H9 (cell line): ENCODE measurements at regions not wholly inside any gene's neighbourhood (a gene's known extent, or its start where the extent isn't known, plus 50 kb on each side); places are given as distances from the start of the nearest gene placed in this dataset.

Experiments used
- DNase-seq: peaks from one replicate; pipeline ENCODE4 v3.0.0-alpha.2; 2017
- H2AFZ ChIP-seq: one replicate; pipeline ENCODE4 v1.6.1; 2013; ENCODE audit warnings: mild to moderate bottlenecking, low read length, control low read depth, moderate library complexity
- H2AK5ac ChIP-seq: 2 replicates; pipeline ENCODE4 v1.6.1; 2013; ENCODE audit warnings: low read length, control low read depth, mixed read lengths; ENCODE audit not compliant: insufficient read length
- H2BK120ac ChIP-seq: one replicate; pipeline ENCODE4 v1.6.1; 2013; ENCODE audit warnings: low read depth, mild to moderate bottlenecking, low read length, control low read depth, inconsistent platforms; ENCODE audit not compliant: poor library complexity, severe bottlenecking
- H2BK12ac ChIP-seq: 2 replicates; pipeline ENCODE4 v1.6.1; 2013; ENCODE audit warnings: low read length, control low read depth, mixed read lengths, low read depth; ENCODE audit not compliant: insufficient read length
- H2BK15ac ChIP-seq: 2 replicates; pipeline ENCODE4 v1.6.1; 2013; ENCODE audit warnings: low read depth, low read length, control low read depth
- H2BK20ac ChIP-seq: one replicate; pipeline ENCODE4 v1.6.1; 2013; ENCODE audit warnings: low read depth, mild to moderate bottlenecking, low read length, control low read depth, inconsistent platforms; ENCODE audit not compliant: poor library complexity, severe bottlenecking
- H2BK5ac ChIP-seq: 2 replicates; pipeline ENCODE4 v1.6.1; 2013; ENCODE audit warnings: low read length, control low read depth, mixed read lengths; ENCODE audit not compliant: insufficient read length
- H3K14ac ChIP-seq: 2 replicates; pipeline ENCODE4 v1.6.1; 2013; ENCODE audit warnings: low read length, control low read depth; ENCODE audit not compliant: insufficient read depth
- H3K18ac ChIP-seq: 2 replicates; pipeline ENCODE4 v1.6.1; 2013; ENCODE audit warnings: low read depth, mild to moderate bottlenecking, mixed read lengths, low read length, control low read depth; ENCODE audit not compliant: insufficient read length
- H3K23ac ChIP-seq: 2 replicates; pipeline ENCODE4 v1.6.1; 2013; ENCODE audit warnings: low read length, control low read depth, mixed read lengths, low read depth; ENCODE audit not compliant: insufficient read length
- H3K23me2 ChIP-seq: 2 replicates; pipeline ENCODE4 v1.6.1; 2013; ENCODE audit warnings: low read depth, mild to moderate bottlenecking, mixed read lengths, low read length, control low read depth; ENCODE audit not compliant: insufficient read length, poor library complexity, severe bottlenecking
- H3K27ac ChIP-seq: 2 replicates; pipeline ENCODE4 v1.5.1; 2013; ENCODE audit warnings: low read length, control low read depth, mixed read lengths, low read depth; ENCODE audit not compliant: insufficient read length
- H3K27me3 ChIP-seq: 2 replicates; pipeline ENCODE4 v1.6.1; 2013; ENCODE audit warnings: low read length, control low read depth, inconsistent platforms; ENCODE audit not compliant: insufficient read depth
- H3K4ac ChIP-seq: 2 replicates; pipeline ENCODE4 v1.6.1; 2013; ENCODE audit warnings: low read depth, mild to moderate bottlenecking, control low read depth, inconsistent platforms, low read length, moderate library complexity
- H3K4me1 ChIP-seq: 2 replicates; pipeline ENCODE4 v1.6.1; 2013; ENCODE audit warnings: low read length, control low read depth, inconsistent platforms; ENCODE audit not compliant: insufficient read depth
- H3K4me2 ChIP-seq: 2 replicates; pipeline ENCODE4 v1.6.1; 2013; ENCODE audit warnings: low read length, control low read depth, mixed read lengths; ENCODE audit not compliant: insufficient read length, insufficient read depth
- H3K56ac ChIP-seq: 2 replicates; pipeline ENCODE4 v1.6.1; 2013; ENCODE audit warnings: low read depth, mild to moderate bottlenecking, mixed read lengths, low read length, control low read depth; ENCODE audit not compliant: insufficient read length
- H3K79me1 ChIP-seq: 2 replicates; pipeline ENCODE4 v1.6.1; 2013; ENCODE audit warnings: low read depth, mild to moderate bottlenecking, moderate library complexity, low read length, control low read depth, inconsistent platforms; ENCODE audit not compliant: insufficient read depth, poor library complexity, severe bottlenecking
- H3K79me2 ChIP-seq: 2 replicates; pipeline ENCODE4 v1.6.1; 2013; ENCODE audit warnings: low read length, control low read depth, inconsistent platforms; ENCODE audit not compliant: insufficient read depth
- H3K9ac ChIP-seq: 2 replicates; pipeline ENCODE4 v1.6.1; 2013; ENCODE audit warnings: low read length, control low read depth, mixed read lengths; ENCODE audit not compliant: insufficient read length; ENCODE audit errors: extremely low read depth
- H3K9me3 ChIP-seq: one replicate; pipeline ENCODE4 v1.6.1; 2013; ENCODE audit warnings: low read depth, low read length, inconsistent platforms; ENCODE audit not compliant: control insufficient read depth
- H3T11ph ChIP-seq: one replicate; pipeline ENCODE4 v1.6.1; 2013; ENCODE audit warnings: mild to moderate bottlenecking, low read length, control low read depth, inconsistent platforms
- H4K20me1 ChIP-seq: one replicate; pipeline ENCODE4 v1.6.1; 2013; ENCODE audit not compliant: control insufficient read depth, insufficient read length, insufficient read depth
- H4K5ac ChIP-seq: 2 replicates; pipeline ENCODE4 v1.6.1; 2013; ENCODE audit warnings: low read depth, mild to moderate bottlenecking, mixed read lengths, low read length, control low read depth; ENCODE audit not compliant: insufficient read length
- H4K8ac ChIP-seq: replicated peaks from 2 replicates; pipeline ENCODE4 v1.6.1; 2013; ENCODE audit warnings: low read length, control low read depth, mixed read lengths, low read depth; ENCODE audit not compliant: insufficient read length
- H4K91ac ChIP-seq: 2 replicates; pipeline ENCODE4 v1.6.1; 2013; ENCODE audit warnings: low read depth, mild to moderate bottlenecking, moderate library complexity, mixed read lengths, low read length, control low read depth; ENCODE audit not compliant: insufficient read length
- H3K27ac Mint-ChIP-seq, 3 experiments: 2 replicates in 2 of 3; 3 replicates in 1 of 3; pipeline ENCODE4 v1.8.0; 2020 to 2021; ENCODE audit warnings: mixed read lengths in 3 of 3, mild to moderate bottlenecking in 1 of 3, moderate library complexity in 1 of 3
- H3K27me3 Mint-ChIP-seq: 2 replicates; pipeline ENCODE4 v1.8.0; 2021; ENCODE audit warnings: low read depth, mild to moderate bottlenecking, moderate library complexity, mixed read lengths
- H3K36me3 Mint-ChIP-seq, 3 experiments: 2 replicates in 2 of 3; 3 replicates in 1 of 3; pipeline ENCODE4 v1.8.0; 2020 to 2021; ENCODE audit warnings: low read depth in 3 of 3, mixed read lengths in 3 of 3; ENCODE audit not compliant: insufficient read depth in 1 of 3
- H3K4me1 Mint-ChIP-seq, 2 experiments: 2 replicates each; pipeline ENCODE4 v1.8.0; 2020; ENCODE audit warnings: mixed read lengths in 2 of 2
- H3K4me3 Mint-ChIP-seq, 2 experiments: 2 replicates in 1 of 2; 3 replicates in 1 of 2; pipeline ENCODE4 v1.8.0; 2020 to 2021; ENCODE audit warnings: mild to moderate bottlenecking in 2 of 2, mixed read lengths in 2 of 2, moderate library complexity in 1 of 2
- H3K9me3 Mint-ChIP-seq, 2 experiments: 2 replicates in 1 of 2; 3 replicates in 1 of 2; pipeline ENCODE4 v1.8.0; 2020; ENCODE audit warnings: mild to moderate bottlenecking in 2 of 2, mixed read lengths in 2 of 2, moderate library complexity in 1 of 2
- WGBS: extraction: QIAGEN DNeasy Blood & Tissue Kit; methylation state at CpG from one replicate; pipeline ENCODE4 v1.1.7; 2013; ENCODE audit warnings: missing lambda C conversion rate, low lambda C conversion rate, mixed read lengths; ENCODE audit not compliant: insufficient read length; ENCODE audit errors: extremely low coverage; 5-methylcytosine and 5-hydroxymethylcytosine counted together
- TF ChIP-seq, protein P1 (sequence below): fragments of 200-600 bp; sonication (generic); conservative IDR thresholded peaks from 3 replicates; pipeline ENCODE4 v1.8.0; 2021; ENCODE audit warnings: antibody characterized with exemption, mild to moderate bottlenecking

DNA sequence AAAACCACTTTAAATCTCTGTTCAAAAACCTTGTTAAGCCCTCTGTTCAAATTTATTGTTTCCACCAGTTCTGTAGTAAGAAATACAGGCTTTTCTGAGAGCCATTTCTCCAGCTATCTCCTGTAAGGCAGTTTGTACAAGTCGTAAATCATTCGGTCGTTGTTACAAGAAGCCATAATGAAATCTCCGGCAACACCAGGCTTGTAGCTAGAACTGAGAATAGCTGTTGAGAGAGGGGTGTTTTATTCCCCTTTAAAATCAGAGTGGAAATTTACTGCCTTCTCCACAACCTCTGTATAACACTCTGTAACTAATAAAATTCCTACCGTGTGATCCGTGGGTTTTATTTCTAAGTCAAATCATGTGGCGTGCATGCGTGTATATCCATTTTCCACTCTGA lies 335.8 kb upstream of the KAZN start:
- no CpG with 5 or more reads among the region's 8 CpGs for WGBS
- H2BK15ac ChIP-seq: no peak overlapping the region
- H2BK20ac ChIP-seq: no peak overlapping the region
- H3K9me3 ChIP-seq: no peaks in the 10 kb centered on the region
- Mint-ChIP-seq H3K9me3 (no peaks in the 10 kb centered on the region), H3K27me3 (peaks cover 4% of the 10 kb centered on the region; the same call in 1 of the 2 replicates), H3K27ac (no peak overlapping the region), H3K36me3 (no peaks in the 10 kb centered on the region), H3K4me1 (peaks cover 5 to 6% of the 10 kb centered on the region in 2 experiments; a peak in 3 of 4 replicates), H3K4me3 (no peak overlapping the region)
- no peak overlapping the region for H3K18ac ChIP-seq
- DNase-seq: no peak
- no peak overlapping the region for H3K9ac ChIP-seq
- H3K27ac ChIP-seq: no peak overlapping the region
- no peak overlapping the region for H2BK5ac ChIP-seq
- H2BK120ac ChIP-seq: no peak overlapping the region
- H4K5ac ChIP-seq: no peak overlapping the region
- no peak overlapping the region for H3K4ac ChIP-seq
- H2AFZ ChIP-seq: no peak overlapping the region
- H2BK12ac ChIP-seq: no peak overlapping the region
- H3K27me3 ChIP-seq: no peaks in the 10 kb centered on the region
- no peak overlapping the region for H4K91ac ChIP-seq
- H3K79me2 ChIP-seq: no peaks in the 10 kb centered on the region
- H4K8ac ChIP-seq: no peak overlapping the region
- no peak overlapping the region for H3T11ph ChIP-seq
- no peaks in the 10 kb centered on the region for H4K20me1 ChIP-seq
- no peak overlapping the region for H3K23ac ChIP-seq
- no peak overlapping the region for H3K4me2 ChIP-seq
- H3K4me1 ChIP-seq: no peaks in the 10 kb centered on the region
- H2AK5ac ChIP-seq: no peak overlapping the region
- H3K14ac ChIP-seq: no peak overlapping the region
- no peaks in the 10 kb centered on the region for H3K79me1 ChIP-seq
- H3K23me2 ChIP-seq: no peaks in the 10 kb centered on the region
- H3K56ac ChIP-seq: no peak overlapping the region
- TF ChIP-seq, protein P1, sequence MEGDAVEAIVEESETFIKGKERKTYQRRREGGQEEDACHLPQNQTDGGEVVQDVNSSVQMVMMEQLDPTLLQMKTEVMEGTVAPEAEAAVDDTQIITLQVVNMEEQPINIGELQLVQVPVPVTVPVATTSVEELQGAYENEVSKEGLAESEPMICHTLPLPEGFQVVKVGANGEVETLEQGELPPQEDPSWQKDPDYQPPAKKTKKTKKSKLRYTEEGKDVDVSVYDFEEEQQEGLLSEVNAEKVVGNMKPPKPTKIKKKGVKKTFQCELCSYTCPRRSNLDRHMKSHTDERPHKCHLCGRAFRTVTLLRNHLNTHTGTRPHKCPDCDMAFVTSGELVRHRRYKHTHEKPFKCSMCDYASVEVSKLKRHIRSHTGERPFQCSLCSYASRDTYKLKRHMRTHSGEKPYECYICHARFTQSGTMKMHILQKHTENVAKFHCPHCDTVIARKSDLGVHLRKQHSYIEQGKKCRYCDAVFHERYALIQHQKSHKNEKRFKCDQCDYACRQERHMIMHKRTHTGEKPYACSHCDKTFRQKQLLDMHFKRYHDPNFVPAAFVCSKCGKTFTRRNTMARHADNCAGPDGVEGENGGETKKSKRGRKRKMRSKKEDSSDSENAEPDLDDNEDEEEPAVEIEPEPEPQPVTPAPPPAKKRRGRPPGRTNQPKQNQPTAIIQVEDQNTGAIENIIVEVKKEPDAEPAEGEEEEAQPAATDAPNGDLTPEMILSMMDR: no peak
